ENCODE measurements at regions not wholly inside any gene's neighbourhood (a gene's known extent, or its start where the extent isn't known, plus 50 kb on each side); places are given as distances from the start of the nearest gene placed in this dataset.

DNA sequence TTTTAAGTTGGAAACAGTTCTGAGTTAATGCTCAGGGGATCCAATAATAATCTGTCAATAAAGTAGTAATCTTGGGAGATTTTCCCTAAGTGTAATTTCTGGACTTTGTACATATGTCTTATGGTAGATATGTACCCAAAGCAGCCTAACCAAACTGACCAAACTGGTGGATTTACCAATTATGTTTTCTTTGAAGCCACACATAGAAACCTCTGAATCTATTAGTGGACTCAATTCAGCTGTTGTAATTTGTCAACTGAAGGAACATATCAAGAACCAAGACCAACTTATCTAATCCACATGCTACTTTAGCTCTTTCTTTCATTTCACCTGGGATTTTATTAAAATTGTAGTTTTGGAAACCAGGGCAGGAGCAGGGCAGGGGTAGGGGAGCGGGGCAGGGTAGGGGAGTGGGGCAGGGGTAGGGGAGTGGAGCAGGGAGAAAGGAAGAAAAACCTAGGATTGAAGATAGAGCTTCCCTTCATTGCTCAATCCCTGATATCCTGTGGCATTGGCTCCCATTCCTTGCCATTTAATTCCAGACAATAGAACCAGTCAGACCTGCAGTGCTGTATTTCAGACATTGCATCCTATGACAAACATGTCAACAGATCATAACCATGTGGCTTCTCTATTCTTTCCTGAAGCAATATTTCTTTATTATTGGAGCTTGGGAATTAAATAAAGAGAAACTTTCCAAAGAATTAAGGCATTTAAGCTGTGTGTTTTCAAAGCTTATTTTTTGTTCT lies 101.8 kb downstream of the NFKBIZ start:
- H2AFZ ChIP-seq (ENCODE audit: low read length): peak overlapping the region; percentile 57
- H3K79me2 ChIP-seq (ENCODE audit: insufficient read depth, low read length): no peaks in the 10 kb centered on the region
- H3K27ac ChIP-seq (ENCODE audit: low read depth, low read length): peak overlapping the region; percentile 94
- no peaks in the 10 kb centered on the region for H3K36me3 ChIP-seq (ENCODE audit: insufficient read depth, low read length)
- DNase-seq (ENCODE audit: insufficient read length, low spot score, missing footprints): no peak
- H4K20me1 ChIP-seq (ENCODE audit: insufficient read depth, low read length): no peaks in the 10 kb centered on the region
- peak overlapping the region; percentile 65 for H3K4me2 ChIP-seq (ENCODE audit: insufficient read depth, low read length)
- no peak for TF ChIP-seq CTCF (IDR thresholded peaks at IDR 0.05; ENCODE audit: extremely low read depth, low read depth, low read length)
- no peak overlapping the region for H3K4me3 ChIP-seq (ENCODE audit: insufficient read depth, low read length)
- no peaks in the 10 kb centered on the region for H3K9me3 ChIP-seq (ENCODE audit: low read depth, low read length)
- H3K27me3 ChIP-seq (ENCODE audit: insufficient read depth, low read length): no peaks in the 10 kb centered on the region
- peaks cover 13% of the 10 kb centered on the region for H3K4me1 ChIP-seq (ENCODE audit: insufficient read depth, low read length)

DNA sequence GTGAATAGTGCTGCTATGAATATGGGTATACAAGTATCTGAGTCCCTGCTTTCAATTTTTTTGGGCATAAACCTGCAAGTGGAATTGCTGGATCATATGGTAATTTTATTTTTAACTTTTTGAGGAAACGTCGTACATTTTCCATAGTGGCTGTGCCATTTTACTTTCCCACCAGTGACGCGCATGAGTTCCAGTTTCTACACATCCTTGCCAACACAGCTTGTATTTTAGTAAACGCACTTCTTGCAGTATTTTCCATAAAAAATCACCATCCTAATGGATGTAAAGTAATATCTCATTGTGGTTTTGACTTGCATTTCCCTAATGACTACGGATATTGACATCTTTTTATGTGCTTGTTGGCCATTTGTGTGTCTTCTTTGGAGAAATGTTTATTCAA lies 105.0 kb downstream of the NFKBIZ start:
- Histone ChIP-seq H3K27ac (ENCODE audit: low read depth, low read length) (no peak overlapping the region), H3K79me2 (ENCODE audit: insufficient read depth, low read length) (no peaks in the 10 kb centered on the region), H4K20me1 (ENCODE audit: insufficient read depth, low read length) (no peaks in the 10 kb centered on the region), H2AFZ (ENCODE audit: low read length) (peak overlapping the region; percentile 0), H3K4me1 (ENCODE audit: insufficient read depth, low read length) (peaks cover 13% of the 10 kb centered on the region), H3K4me3 (ENCODE audit: insufficient read depth, low read length) (no peak overlapping the region), H3K27me3 (ENCODE audit: insufficient read depth, low read length) (no peaks in the 10 kb centered on the region), H3K36me3 (ENCODE audit: insufficient read depth, low read length) (no peaks in the 10 kb centered on the region), H3K9me3 (ENCODE audit: low read depth, low read length) (no peaks in the 10 kb centered on the region), H3K4me2 (ENCODE audit: insufficient read depth, low read length) (no peak overlapping the region)
- TF ChIP-seq CTCF (IDR thresholded peaks at IDR 0.05; ENCODE audit: extremely low read depth, low read depth, low read length): no peak
- DNase-seq (ENCODE audit: insufficient read length, low spot score, missing footprints): no peak

DNA sequence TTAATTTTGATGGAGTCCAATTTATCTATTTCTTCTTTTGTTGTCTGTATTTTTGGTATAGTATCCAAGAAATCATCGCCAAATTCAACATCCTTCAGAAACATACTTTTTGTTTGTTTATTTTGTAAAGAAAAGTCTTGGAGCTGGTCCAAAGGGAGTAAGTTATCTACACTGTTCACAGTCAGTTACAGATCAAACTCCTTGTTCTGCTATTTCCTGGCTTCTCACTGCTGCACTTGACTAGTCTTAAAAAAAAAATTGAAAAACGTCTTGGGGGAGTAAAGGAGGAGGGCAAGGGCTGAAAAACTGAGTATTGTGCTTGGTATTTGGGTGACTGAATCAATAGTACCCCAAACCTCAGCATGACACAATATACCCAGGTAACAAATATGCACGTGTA lies 105.6 kb downstream of the NFKBIZ start:
- TF ChIP-seq CTCF (IDR thresholded peaks at IDR 0.05; ENCODE audit: extremely low read depth, low read depth, low read length): no peak
- Histone ChIP-seq H3K9me3 (ENCODE audit: low read depth, low read length) (no peaks in the 10 kb centered on the region), H3K27ac (ENCODE audit: low read depth, low read length) (no peak overlapping the region), H3K4me2 (ENCODE audit: insufficient read depth, low read length) (no peak overlapping the region), H3K4me3 (ENCODE audit: insufficient read depth, low read length) (no peak overlapping the region), H3K36me3 (ENCODE audit: insufficient read depth, low read length) (no peaks in the 10 kb centered on the region), H3K4me1 (ENCODE audit: insufficient read depth, low read length) (peaks cover 12% of the 10 kb centered on the region), H3K79me2 (ENCODE audit: insufficient read depth, low read length) (no peaks in the 10 kb centered on the region), H4K20me1 (ENCODE audit: insufficient read depth, low read length) (no peaks in the 10 kb centered on the region), H2AFZ (ENCODE audit: low read length) (peak overlapping the region; percentile 0), H3K27me3 (ENCODE audit: insufficient read depth, low read length) (no peaks in the 10 kb centered on the region)
- no peak for DNase-seq (ENCODE audit: insufficient read length, low spot score, missing footprints)

DNA sequence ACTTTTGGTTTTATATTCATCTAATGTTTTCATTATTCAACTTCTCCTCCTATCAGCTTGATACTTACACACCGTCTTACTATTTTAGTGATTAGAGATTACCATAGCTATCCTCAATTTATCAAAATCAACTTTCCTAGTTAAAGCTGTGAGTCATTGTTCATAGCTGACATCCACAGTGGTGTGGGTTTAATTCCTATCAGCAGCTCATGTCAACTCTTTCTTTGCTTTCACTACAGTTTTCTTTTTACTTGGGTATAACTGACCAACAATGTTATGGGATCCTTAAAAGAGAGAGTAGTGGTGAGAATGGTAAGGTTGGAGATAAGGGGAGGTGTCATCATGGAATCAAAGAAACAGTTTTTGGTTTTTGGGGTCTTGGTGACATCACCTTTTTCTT lies 112.7 kb downstream of the NFKBIZ start:
- peak overlapping the region; percentile 36 for H2AFZ ChIP-seq (ENCODE audit: low read length)
- TF ChIP-seq CTCF (IDR thresholded peaks at IDR 0.05; ENCODE audit: extremely low read depth, low read depth, low read length): no peak
- H3K27me3 ChIP-seq (ENCODE audit: insufficient read depth, low read length): no peaks in the 10 kb centered on the region
- no peak overlapping the region for H3K4me3 ChIP-seq (ENCODE audit: insufficient read depth, low read length)
- H3K27ac ChIP-seq (ENCODE audit: low read depth, low read length): peak overlapping the region; percentile 20
- H3K4me2 ChIP-seq (ENCODE audit: insufficient read depth, low read length): no peak overlapping the region
- peaks cover 16% of the 10 kb centered on the region for H3K4me1 ChIP-seq (ENCODE audit: insufficient read depth, low read length)
- DNase-seq (ENCODE audit: insufficient read length, low spot score, missing footprints): no peak
- no peaks in the 10 kb centered on the region for H3K9me3 ChIP-seq (ENCODE audit: low read depth, low read length)
- H4K20me1 ChIP-seq (ENCODE audit: insufficient read depth, low read length): no peaks in the 10 kb centered on the region
- H3K36me3 ChIP-seq (ENCODE audit: insufficient read depth, low read length): no peaks in the 10 kb centered on the region
- H3K79me2 ChIP-seq (ENCODE audit: insufficient read depth, low read length): no peaks in the 10 kb centered on the region
